GM12878 (cell line): ENCODE measurements at regions not wholly inside any gene's neighbourhood (a gene's known extent, or its start where the extent isn't known, plus 50 kb on each side); places are given as distances from the start of the nearest gene placed in this dataset.

Experiments
- ATAC-seq: fragments of 200-7000 bp; cut with Tn5 transposase; 3 replicates; pipeline ENCODE4 v1.9.1; 2020; ENCODE audit warnings: mild to moderate bottlenecking, moderate library complexity
- BruUV-seq: library from RNA; stranded (reverse); fragments of 400-500 nt; replicated peaks from 2 replicates; lab custom pipeline; 2021; lab: Mats Ljungman, UMichigan
- CTCF ChIA-PET: fragments of 300-600 bp; sonication (Branson Sonifier 250); formaldehyde crosslinking; extraction: SDS; loops from one replicate; lab custom pipeline; 2021; ENCODE audit warnings: inconsistent platforms; lab: Yijun Ruan, JAX
- POLR2A ChIA-PET: fragments of 350-600 bp; formaldehyde crosslinking; extraction: SDS; loops from one replicate; lab custom pipeline; 2021; ENCODE audit warnings: inconsistent platforms; lab: Charles Lee
- RAD21 ChIA-PET: fragments of 300-600 bp; sonication (Branson Sonifier 250); formaldehyde crosslinking; loops from one replicate; lab custom pipeline; 2023; ENCODE audit warnings: antibody characterized with exemption; ENCODE audit not compliant: unreplicated experiment; lab: Charles Lee
- SMC1A ChIA-PET: fragments of 300-600 bp; sonication (Branson Sonifier 250); formaldehyde crosslinking; loops from one replicate; lab custom pipeline; 2023; ENCODE audit not compliant: unreplicated experiment, uncharacterized antibody; lab: Charles Lee
- DNase-seq: peaks from one replicate; pipeline ENCODE4 v3.0.0-alpha.2; 2011; ENCODE audit warnings: low read depth, low spot score
- FAIRE-seq: peaks from 3 replicates; lab custom pipeline; 2011; peaks lifted over from hg19 to GRCh38; lab: Jason Lieb, UNC
- H2AFZ ChIP-seq: 2 replicates; pipeline ENCODE4 v1.6.0; 2011; ENCODE audit warnings: low read depth, low read length, control low read depth; ENCODE audit not compliant: control insufficient read depth
- H3K27ac ChIP-seq: 2 replicates; pipeline ENCODE4 v1.5.1; 2011; ENCODE audit warnings: control low read depth; ENCODE audit not compliant: control insufficient read depth, insufficient read depth
- H3K27me3 ChIP-seq, 2 experiments: replicated peaks in 1 of 2; 2 replicates each; pipeline versions ENCODE4 v1.6.0 to v1.6.1; 2011; ENCODE audit warnings: low read length in 1 of 2; ENCODE audit not compliant: control insufficient read depth in 2 of 2, insufficient read depth in 2 of 2
- H3K36me3 ChIP-seq, 2 experiments: 2 replicates each; pipeline ENCODE4 v1.5.1; 2011; ENCODE audit warnings: low read length in 1 of 2; ENCODE audit not compliant: control insufficient read depth in 2 of 2, insufficient read depth in 2 of 2
- H3K4me1 ChIP-seq: 2 replicates; pipeline ENCODE4 v1.6.1; 2011; ENCODE audit warnings: mild to moderate bottlenecking, low read length, moderate library complexity, mixed read lengths; ENCODE audit not compliant: control insufficient read depth, insufficient read depth
- H3K4me2 ChIP-seq: 2 replicates; pipeline ENCODE4 v1.6.0; 2011; ENCODE audit warnings: control low read depth; ENCODE audit not compliant: control insufficient read depth, insufficient read depth
- H3K4me3 ChIP-seq: fragments of 200-600 bp; sonication (generic); 2 replicates; pipeline ENCODE4 v1.5.1; 2016
- H3K79me2 ChIP-seq: 2 replicates; pipeline ENCODE4 v1.6.0; 2011; ENCODE audit warnings: low read length; ENCODE audit not compliant: control insufficient read depth, insufficient read depth
- H3K9ac ChIP-seq: 2 replicates; pipeline ENCODE4 v1.8.0; 2011; ENCODE audit warnings: low read length, control low read depth, mixed read lengths; ENCODE audit not compliant: control insufficient read depth, insufficient read depth
- H3K9me3 ChIP-seq: replicated peaks from 3 replicates; pipeline ENCODE4 v1.5.1; 2011; ENCODE audit warnings: mild to moderate bottlenecking, low read length; ENCODE audit not compliant: control insufficient read depth, insufficient read depth
- H4K20me1 ChIP-seq: 2 replicates; pipeline ENCODE4 v1.6.0; 2011; ENCODE audit not compliant: control insufficient read depth, insufficient read depth
- BCLAF1 ChIP-seq: fragments of 450-650 bp; IDR thresholded peaks from 2 replicates; pipeline ENCODE4 v1.6.1; 2017; ENCODE audit warnings: antibody characterized with exemption, mild to moderate bottlenecking, moderate library complexity
- E2F4 ChIP-seq: IDR thresholded peaks from 2 replicates; pipeline ENCODE4 v1.6.1; 2012; ENCODE audit warnings: low read depth, low read length, improper control_type of control experiment
- ELK1 ChIP-seq: IDR thresholded peaks from 2 replicates; pipeline ENCODE4 v1.6.1; 2012; ENCODE audit warnings: low read depth, low read length, improper control_type of control experiment
- JUNB ChIP-seq: IDR thresholded peaks from 2 replicates; pipeline ENCODE4 v1.6.1; 2016; ENCODE audit warnings: antibody characterized with exemption, mild to moderate bottlenecking
- MAX ChIP-seq: IDR thresholded peaks from 2 replicates; pipeline ENCODE4 v1.6.1; 2012; ENCODE audit warnings: low read depth, low read length, improper control_type of control experiment
- MYC ChIP-seq: IDR thresholded peaks from 2 replicates; pipeline ENCODE4 v1.6.1; 2011; ENCODE audit warnings: mild to moderate bottlenecking, low read length, moderate library complexity, inconsistent platforms; ENCODE audit not compliant: insufficient read depth, insufficient replicate concordance, insufficient read length, severe bottlenecking
- NFYA ChIP-seq: IDR thresholded peaks from 2 replicates; pipeline ENCODE4 v1.6.1; 2011; ENCODE audit warnings: low read depth, mild to moderate bottlenecking, low read length, improper control_type of control experiment, borderline replicate concordance
- NKRF ChIP-seq: fragments of 450-650 bp; conservative IDR thresholded peaks from 2 replicates; pipeline ENCODE4 v1.6.1; 2017; ENCODE audit warnings: mild to moderate bottlenecking, moderate library complexity
- NRF1 ChIP-seq: conservative IDR thresholded peaks from 2 replicates; pipeline ENCODE4 v1.6.1; 2011; ENCODE audit warnings: mild to moderate bottlenecking, low read depth, low read length, improper control_type of control experiment
- PML ChIP-seq: IDR thresholded peaks from 2 replicates; pipeline ENCODE4 v1.6.1; 2012; ENCODE audit warnings: low read length, inconsistent platforms
- SUPT20H ChIP-seq: IDR thresholded peaks from 2 replicates; pipeline ENCODE4 v1.6.1; 2011; ENCODE audit warnings: low read depth, mild to moderate bottlenecking, low read length, moderate library complexity, borderline replicate concordance; ENCODE audit not compliant: control insufficient read depth
- ZBED1 ChIP-seq: IDR thresholded peaks from 2 replicates; pipeline ENCODE4 v1.6.1; 2016; ENCODE audit warnings: borderline replicate concordance
- ZNF384 ChIP-seq: IDR thresholded peaks from 2 replicates; pipeline ENCODE4 v1.6.1; 2012; ENCODE audit warnings: low read depth, mild to moderate bottlenecking, low read length, improper control_type of control experiment, borderline replicate concordance
- WGBS: methylation state at CpG from one replicate; pipeline ENCODE4 v1.1.6; 2016; ENCODE audit warnings: low lambda C conversion rate; ENCODE audit not compliant: insufficient replicate concordance, insufficient coverage; ENCODE audit errors: missing lambda C conversion rate; 5-methylcytosine and 5-hydroxymethylcytosine counted together
- in situ Hi-C: fragments of 300-500 bp; cut with MboI; formaldehyde crosslinking; loops from 9 replicates; pipeline ENCODE4 v1.14.3; 2018; ENCODE audit warnings: mixed read lengths
- intact Hi-C: fragments of 100-400 bp; cut with micrococcal nuclease; formaldehyde crosslinking; loops from one replicate; pipeline ENCODE4 v1.14.2; 2022; ENCODE audit not compliant: unreplicated experiment

GRCh38 chr16:23006380-23006779 is 142.9 kb downstream of the USP31 start:
- RAD21 ChIA-PET: no interaction called here
- Histone ChIP-seq H3K36me3 (no peaks in the 10 kb centered on the region), H3K9ac (no peak overlapping the region), H3K4me3 (no peak overlapping the region), H3K4me2 (no peak overlapping the region), H2AFZ (no peak overlapping the region), H3K79me2 (no peaks in the 10 kb centered on the region), H3K9me3 (no peaks in the 10 kb centered on the region), H3K27ac (no peak overlapping the region), H4K20me1 (no peaks in the 10 kb centered on the region), H3K4me1 (no peaks in the 10 kb centered on the region), H3K27me3 (no peaks in the 10 kb centered on the region)
- in situ Hi-C loops: no loop called here
- SMC1A ChIA-PET: no interaction called here
- intact Hi-C loops: no loop called here
- WGBS: 0% methylated on average over 2 of the region's 2 CpGs
- FAIRE-seq (no peak), DNase-seq (no peak), ATAC-seq (no peak)
- no TSS peak for BruUV-seq
- POLR2A ChIA-PET: no interaction called here
- CTCF ChIA-PET: no interaction called here
- no peak for TF ChIP-seq ZBED1
- TF ChIP-seq BCLAF1: no peak
- TF ChIP-seq NKRF: no peak
- no peak for TF ChIP-seq SUPT20H
- no peak for TF ChIP-seq NRF1
- no peak for TF ChIP-seq MAX
- TF ChIP-seq ELK1: no peak
- no peak for TF ChIP-seq NFYA
- TF ChIP-seq MYC: no peak
- no peak for TF ChIP-seq JUNB
- TF ChIP-seq ZNF384: no peak
- TF ChIP-seq PML: no peak
- no peak for TF ChIP-seq E2F4
